ENCODE measurements at regions not wholly inside any gene's neighbourhood (a gene's known extent, or its start where the extent isn't known, plus 50 kb on each side); places are given as distances from the start of the nearest gene placed in this dataset.

DNA sequence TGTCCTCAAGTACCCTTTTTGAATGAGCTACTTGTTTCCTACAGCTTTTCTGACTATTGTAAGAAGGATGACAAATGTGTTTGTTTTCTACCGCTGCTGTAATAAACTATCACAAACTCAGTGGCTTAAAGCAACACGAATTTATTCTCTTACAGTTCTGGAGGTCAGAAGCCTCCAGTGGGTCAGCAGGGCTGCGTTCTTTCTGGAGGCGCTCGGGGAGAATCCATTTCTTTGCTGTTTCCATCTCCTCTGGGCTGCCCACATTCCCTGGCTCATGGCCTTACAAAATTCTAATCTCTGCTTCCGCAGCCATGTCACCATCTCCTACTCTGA is 128.5 kb downstream of the SPP2 start:
- intact Hi-C loops (cut with micrococcal nuclease; ENCODE audit: unreplicated experiment) = no loop called here
- DNase-seq (ENCODE audit: low spot score) = no peak
- Histone ChIP-seq H3K79me2 (ENCODE audit: insufficient read depth, low read depth, low read length) (no peaks in the 10 kb centered on the region), H2AFZ (ENCODE audit: low read length) (no peak overlapping the region), H4K20me1 (ENCODE audit: insufficient read depth, low read length) (no peaks in the 10 kb centered on the region), H3K4me2 (ENCODE audit: low read length) (no peak overlapping the region), H3K27ac (ENCODE audit: low read depth, low read length, poor library complexity, severe bottlenecking) (no peak overlapping the region), H3K9me3 (ENCODE audit: low read length) (no peaks in the 10 kb centered on the region), H3K36me3 (ENCODE audit: insufficient read depth, low read length) (no peaks in the 10 kb centered on the region), H3K4me3 (ENCODE audit: low read depth, low read length, poor library complexity, severe bottlenecking) (no peak overlapping the region), H3K9me2 (ENCODE audit: insufficient read depth, low read length) (no peaks in the 10 kb centered on the region), H3K4me1 (ENCODE audit: insufficient read depth, low read length, poor library complexity, severe bottlenecking) (no peaks in the 10 kb centered on the region)
- ChIA-PET POLR2A (no interaction called here), CTCF (ENCODE audit: unreplicated experiment) (no interaction called here)
- no TSS peak for BruUV-seq (replicated peaks)
- TF ChIP-seq, protein P1, sequence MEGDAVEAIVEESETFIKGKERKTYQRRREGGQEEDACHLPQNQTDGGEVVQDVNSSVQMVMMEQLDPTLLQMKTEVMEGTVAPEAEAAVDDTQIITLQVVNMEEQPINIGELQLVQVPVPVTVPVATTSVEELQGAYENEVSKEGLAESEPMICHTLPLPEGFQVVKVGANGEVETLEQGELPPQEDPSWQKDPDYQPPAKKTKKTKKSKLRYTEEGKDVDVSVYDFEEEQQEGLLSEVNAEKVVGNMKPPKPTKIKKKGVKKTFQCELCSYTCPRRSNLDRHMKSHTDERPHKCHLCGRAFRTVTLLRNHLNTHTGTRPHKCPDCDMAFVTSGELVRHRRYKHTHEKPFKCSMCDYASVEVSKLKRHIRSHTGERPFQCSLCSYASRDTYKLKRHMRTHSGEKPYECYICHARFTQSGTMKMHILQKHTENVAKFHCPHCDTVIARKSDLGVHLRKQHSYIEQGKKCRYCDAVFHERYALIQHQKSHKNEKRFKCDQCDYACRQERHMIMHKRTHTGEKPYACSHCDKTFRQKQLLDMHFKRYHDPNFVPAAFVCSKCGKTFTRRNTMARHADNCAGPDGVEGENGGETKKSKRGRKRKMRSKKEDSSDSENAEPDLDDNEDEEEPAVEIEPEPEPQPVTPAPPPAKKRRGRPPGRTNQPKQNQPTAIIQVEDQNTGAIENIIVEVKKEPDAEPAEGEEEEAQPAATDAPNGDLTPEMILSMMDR (conservative IDR thresholded peaks at IDR 0.05; ENCODE audit: low read length) = no peak
- TF ChIP-seq EZH2phosphoT487 (IDR thresholded peaks at IDR 0.05; ENCODE audit: borderline replicate concordance, low read depth, low read length) = no peak

DNA sequence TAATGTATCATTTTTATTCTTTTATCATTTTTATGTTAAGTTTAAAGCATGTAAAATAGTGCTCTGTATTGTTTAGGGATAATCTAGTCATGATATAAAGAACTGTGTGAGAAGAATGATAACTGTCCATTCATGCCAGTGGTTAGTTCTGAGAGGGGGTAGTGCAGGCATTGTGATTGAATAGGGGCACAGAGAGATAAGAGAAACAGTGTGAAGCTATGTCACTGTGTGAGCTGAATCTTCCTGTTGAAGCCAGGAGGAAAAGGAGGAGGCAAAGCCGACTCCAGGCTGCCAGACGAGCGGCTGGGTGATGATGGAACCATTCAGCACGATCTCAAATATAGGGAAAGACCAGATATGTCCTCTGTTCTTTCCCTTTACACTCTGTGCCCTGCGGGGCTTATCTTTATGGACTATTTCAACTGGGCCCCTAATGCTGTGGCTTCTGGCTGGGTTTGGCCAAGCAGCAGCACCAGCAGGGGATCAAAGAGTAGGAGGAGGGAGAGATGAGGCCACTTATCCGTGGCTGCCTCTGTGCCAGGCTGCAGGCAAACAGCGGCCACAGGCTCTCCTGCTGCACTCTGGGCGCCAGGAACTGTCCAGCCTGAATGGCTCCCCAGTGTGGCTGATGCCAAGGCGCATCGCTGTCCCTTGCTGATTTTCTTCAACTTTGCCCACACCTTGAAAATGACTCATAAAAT is 128.0 kb downstream of the SPP2 start:
- Histone ChIP-seq H3K4me3 (ENCODE audit: low read depth, low read length, poor library complexity, severe bottlenecking) (no peak overlapping the region), H3K9me2 (ENCODE audit: insufficient read depth, low read length) (no peaks in the 10 kb centered on the region), H2AFZ (ENCODE audit: low read length) (no peak overlapping the region), H3K36me3 (ENCODE audit: insufficient read depth, low read length) (no peaks in the 10 kb centered on the region), H4K20me1 (ENCODE audit: insufficient read depth, low read length) (no peaks in the 10 kb centered on the region), H3K79me2 (ENCODE audit: insufficient read depth, low read depth, low read length) (no peaks in the 10 kb centered on the region), H3K4me2 (ENCODE audit: low read length) (no peak overlapping the region), H3K4me1 (ENCODE audit: insufficient read depth, low read length, poor library complexity, severe bottlenecking) (no peaks in the 10 kb centered on the region), H3K9me3 (ENCODE audit: low read length) (no peaks in the 10 kb centered on the region), H3K27ac (ENCODE audit: low read depth, low read length, poor library complexity, severe bottlenecking) (no peak overlapping the region)
- intact Hi-C loops (cut with micrococcal nuclease; ENCODE audit: unreplicated experiment) = no loop called here
- CTCF ChIA-PET (ENCODE audit: unreplicated experiment) = no interaction called here
- no TSS peak for BruUV-seq (replicated peaks)
- DNase-seq (ENCODE audit: low spot score) = no peak
- TF ChIP-seq, protein P1 (conservative IDR thresholded peaks at IDR 0.05; ENCODE audit: low read length) = no peak
- TF ChIP-seq EZH2phosphoT487 (IDR thresholded peaks at IDR 0.05; ENCODE audit: borderline replicate concordance, low read depth, low read length) = no peak
- POLR2A ChIA-PET = no interaction called here

DNA sequence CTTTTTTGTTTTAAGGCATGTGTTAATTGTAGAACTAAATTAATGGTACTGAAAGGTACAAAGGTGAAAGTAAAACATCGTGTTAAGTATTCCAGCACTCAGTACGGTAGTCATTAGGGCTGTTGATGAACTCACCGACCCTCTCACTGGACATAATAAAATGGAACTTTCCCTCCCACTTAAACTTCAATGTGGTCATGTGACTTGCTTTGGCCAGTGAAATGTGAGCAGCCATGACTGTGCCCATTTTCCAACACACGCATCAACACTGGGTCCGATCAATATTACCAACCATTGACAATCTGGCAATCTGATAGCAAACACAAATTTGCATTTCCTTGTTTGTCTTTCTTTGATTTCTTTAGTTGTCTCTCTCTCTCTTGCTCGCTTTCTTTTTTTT is 125.1 kb downstream of the SPP2 start:
- H2AFZ ChIP-seq (ENCODE audit: low read length) = no peak overlapping the region
- no peaks in the 10 kb centered on the region for H3K9me2 ChIP-seq (ENCODE audit: insufficient read depth, low read length)
- DNase-seq (ENCODE audit: low spot score) = no peak
- no peak overlapping the region for H3K4me3 ChIP-seq (ENCODE audit: low read depth, low read length, poor library complexity, severe bottlenecking)
- no peaks in the 10 kb centered on the region for H3K36me3 ChIP-seq (ENCODE audit: insufficient read depth, low read length)
- H3K79me2 ChIP-seq (ENCODE audit: insufficient read depth, low read depth, low read length) = no peaks in the 10 kb centered on the region
- H3K4me2 ChIP-seq (ENCODE audit: low read length) = no peak overlapping the region
- TF ChIP-seq, protein P1 (conservative IDR thresholded peaks at IDR 0.05; ENCODE audit: low read length) = no peak
- no peak for TF ChIP-seq EZH2phosphoT487 (IDR thresholded peaks at IDR 0.05; ENCODE audit: borderline replicate concordance, low read depth, low read length)
- H3K9me3 ChIP-seq (ENCODE audit: low read length) = no peaks in the 10 kb centered on the region
- BruUV-seq (replicated peaks) = no TSS peak
- H3K27ac ChIP-seq (ENCODE audit: low read depth, low read length, poor library complexity, severe bottlenecking) = no peak overlapping the region
- POLR2A ChIA-PET = no interaction called here
- CTCF ChIA-PET (ENCODE audit: unreplicated experiment) = no interaction called here
- intact Hi-C loops (cut with micrococcal nuclease; ENCODE audit: unreplicated experiment) = no loop called here
- no peaks in the 10 kb centered on the region for H4K20me1 ChIP-seq (ENCODE audit: insufficient read depth, low read length)
- H3K4me1 ChIP-seq (ENCODE audit: insufficient read depth, low read length, poor library complexity, severe bottlenecking) = no peaks in the 10 kb centered on the region
